Osteoblast (primary cell): ENCODE measurements at regions not wholly inside any gene's neighbourhood (a gene's known extent, or its start where the extent isn't known, plus 50 kb on each side); places are given as distances from the start of the nearest gene placed in this dataset.

Source experiments
- DNase-seq: peaks from one replicate; pipeline ENCODE4 v3.0.0; 2011; ENCODE audit warnings: low spot score, mixed read lengths; ENCODE audit not compliant: insufficient read length; ENCODE audit errors: missing footprints
- H2AFZ ChIP-seq: 2 replicates; pipeline ENCODE4 v1.6.0; 2011; ENCODE audit warnings: mild to moderate bottlenecking, low read length
- H3K27ac ChIP-seq: 2 replicates; pipeline ENCODE4 v1.5.1; 2011; ENCODE audit warnings: mild to moderate bottlenecking, low read depth, low read length, moderate library complexity
- H3K27me3 ChIP-seq: 2 replicates; pipeline ENCODE4 v1.6.0; 2012; ENCODE audit warnings: mild to moderate bottlenecking, control low read depth, inconsistent platforms, low read length, moderate library complexity; ENCODE audit not compliant: insufficient read depth
- H3K36me3 ChIP-seq: 2 replicates; pipeline ENCODE4 v1.5.1; 2011; ENCODE audit warnings: mild to moderate bottlenecking, low read length, control low read depth, moderate library complexity; ENCODE audit not compliant: insufficient read depth
- H3K4me1 ChIP-seq: 2 replicates; pipeline ENCODE4 v1.5.1; 2011; ENCODE audit warnings: mild to moderate bottlenecking, low read length, control low read depth, moderate library complexity; ENCODE audit not compliant: insufficient read depth
- H3K4me2 ChIP-seq: 2 replicates; pipeline ENCODE4 v1.6.0; 2011; ENCODE audit warnings: mild to moderate bottlenecking, low read length; ENCODE audit not compliant: insufficient read depth
- H3K4me3 ChIP-seq: fragments of 200-600 bp; sonication (generic); 3 replicates; pipeline ENCODE4 v1.5.1; 2012; ENCODE audit warnings: mild to moderate bottlenecking, low read length, inconsistent platforms; ENCODE audit not compliant: insufficient read depth
- H3K79me2 ChIP-seq: 2 replicates; pipeline ENCODE4 v1.6.0; 2012; ENCODE audit warnings: mild to moderate bottlenecking, low read length, control low read depth, inconsistent platforms; ENCODE audit not compliant: insufficient read depth
- H3K9me3 ChIP-seq: 2 replicates; pipeline ENCODE4 v1.5.1; 2011; ENCODE audit warnings: low read depth, low read length, control low read depth
- H4K20me1 ChIP-seq: 2 replicates; pipeline ENCODE4 v1.6.0; 2012; ENCODE audit warnings: mild to moderate bottlenecking, low read length, control low read depth; ENCODE audit not compliant: insufficient read depth
- TF ChIP-seq, protein P1 (sequence below): IDR thresholded peaks from 2 replicates; pipeline ENCODE4 v1.5.1; 2011; ENCODE audit warnings: mild to moderate bottlenecking, low read depth, low read length, moderate library complexity; ENCODE audit errors: extremely low read depth

DNA sequence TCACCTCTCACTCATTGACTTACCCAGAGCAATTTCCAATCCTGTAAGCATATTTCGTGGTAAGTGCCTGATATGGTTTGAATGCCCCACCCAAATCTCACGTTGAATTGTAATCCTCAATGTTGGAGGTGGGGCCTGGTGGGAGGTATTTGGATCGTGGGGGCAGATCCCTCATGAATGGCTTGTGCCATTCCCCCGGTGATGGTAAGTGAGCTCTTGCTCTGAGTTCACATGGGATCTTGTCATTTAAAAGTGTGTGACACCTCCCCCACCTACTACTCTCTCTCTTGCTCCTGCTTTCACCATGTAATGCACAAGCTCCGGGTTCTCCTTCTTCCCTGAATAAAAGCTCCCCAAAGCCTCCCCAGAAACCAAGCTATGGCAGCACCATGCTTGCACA lies 1165.5 kb downstream of the CDH12 start:
- Histone ChIP-seq H3K36me3 (no peaks in the 10 kb centered on the region), H3K4me2 (no peak overlapping the region), H4K20me1 (no peaks in the 10 kb centered on the region), H3K27me3 (no peaks in the 10 kb centered on the region), H2AFZ (no peak overlapping the region), H3K27ac (no peak overlapping the region), H3K9me3 (no peaks in the 10 kb centered on the region), H3K4me1 (no peaks in the 10 kb centered on the region), H3K4me3 (no peak overlapping the region), H3K79me2 (no peaks in the 10 kb centered on the region)
- TF ChIP-seq, protein P1, sequence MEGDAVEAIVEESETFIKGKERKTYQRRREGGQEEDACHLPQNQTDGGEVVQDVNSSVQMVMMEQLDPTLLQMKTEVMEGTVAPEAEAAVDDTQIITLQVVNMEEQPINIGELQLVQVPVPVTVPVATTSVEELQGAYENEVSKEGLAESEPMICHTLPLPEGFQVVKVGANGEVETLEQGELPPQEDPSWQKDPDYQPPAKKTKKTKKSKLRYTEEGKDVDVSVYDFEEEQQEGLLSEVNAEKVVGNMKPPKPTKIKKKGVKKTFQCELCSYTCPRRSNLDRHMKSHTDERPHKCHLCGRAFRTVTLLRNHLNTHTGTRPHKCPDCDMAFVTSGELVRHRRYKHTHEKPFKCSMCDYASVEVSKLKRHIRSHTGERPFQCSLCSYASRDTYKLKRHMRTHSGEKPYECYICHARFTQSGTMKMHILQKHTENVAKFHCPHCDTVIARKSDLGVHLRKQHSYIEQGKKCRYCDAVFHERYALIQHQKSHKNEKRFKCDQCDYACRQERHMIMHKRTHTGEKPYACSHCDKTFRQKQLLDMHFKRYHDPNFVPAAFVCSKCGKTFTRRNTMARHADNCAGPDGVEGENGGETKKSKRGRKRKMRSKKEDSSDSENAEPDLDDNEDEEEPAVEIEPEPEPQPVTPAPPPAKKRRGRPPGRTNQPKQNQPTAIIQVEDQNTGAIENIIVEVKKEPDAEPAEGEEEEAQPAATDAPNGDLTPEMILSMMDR = no peak
- no peak for DNase-seq

DNA sequence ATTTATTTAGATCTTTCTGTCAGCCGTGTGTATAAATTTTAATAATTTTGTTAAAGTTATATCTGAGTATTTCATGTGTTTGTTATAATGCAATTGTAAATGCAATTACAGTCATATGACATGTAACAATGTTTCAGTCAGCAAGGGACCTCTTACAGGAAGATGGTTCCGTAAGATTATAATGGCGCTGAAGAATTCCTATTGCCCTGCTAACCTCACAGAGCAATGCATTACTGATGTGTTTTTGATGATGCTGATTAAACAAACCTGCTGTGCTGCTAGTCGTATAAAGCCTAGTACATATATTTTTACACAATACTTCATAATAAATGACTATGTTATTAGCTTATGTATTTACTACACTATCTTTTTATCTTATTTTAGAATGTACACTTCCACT lies 1166.4 kb downstream of the CDH12 start:
- Histone ChIP-seq H3K79me2 (no peaks in the 10 kb centered on the region), H3K9me3 (no peaks in the 10 kb centered on the region), H3K4me2 (no peak overlapping the region), H3K27ac (no peak overlapping the region), H3K4me3 (no peak overlapping the region), H3K4me1 (no peaks in the 10 kb centered on the region), H4K20me1 (no peaks in the 10 kb centered on the region), H3K27me3 (no peaks in the 10 kb centered on the region), H3K36me3 (no peaks in the 10 kb centered on the region), H2AFZ (no peak overlapping the region)
- TF ChIP-seq, protein P1 = no peak
- no peak for DNase-seq

DNA sequence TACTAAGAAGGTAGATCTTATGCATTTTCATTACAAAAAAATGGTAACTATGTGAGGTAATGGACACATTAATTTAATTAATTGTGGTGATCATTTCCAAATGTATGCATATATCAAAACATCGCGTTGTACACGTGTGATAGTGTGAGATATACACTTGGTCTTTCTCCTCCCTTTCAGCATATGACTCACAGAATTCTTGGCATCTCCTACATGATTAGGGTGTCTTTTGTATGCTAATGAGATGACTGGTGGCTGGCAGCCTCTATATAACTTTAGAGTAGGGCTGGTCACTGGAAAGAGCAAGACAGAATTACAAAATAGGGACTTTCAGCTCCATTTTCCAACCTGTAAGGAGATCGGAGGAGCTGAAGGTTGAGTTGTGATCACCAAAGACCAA lies 1167.6 kb downstream of the CDH12 start:
- no peak for DNase-seq
- TF ChIP-seq, protein P1 = no peak
- H3K9me3 ChIP-seq = no peaks in the 10 kb centered on the region

DNA sequence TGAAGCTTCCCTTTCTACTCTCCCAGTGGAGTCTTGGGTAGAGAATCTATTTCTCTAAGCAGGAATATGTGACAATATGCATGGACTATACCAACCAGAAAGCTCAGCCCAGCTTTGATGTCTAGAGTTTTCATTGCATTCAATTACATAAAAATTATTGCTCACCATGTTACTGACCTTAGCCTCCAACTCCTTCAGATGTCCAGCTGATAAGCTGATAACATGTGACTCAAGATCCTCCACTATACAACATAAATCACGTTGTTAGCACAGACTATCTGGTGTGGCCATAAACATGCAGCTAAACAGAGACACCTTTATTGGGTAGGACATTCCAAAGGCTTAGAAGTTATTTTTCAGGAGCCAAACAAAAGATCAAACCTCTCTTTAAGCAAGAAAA lies 1168.2 kb downstream of the CDH12 start:
- Histone ChIP-seq H3K9me3 (no peaks in the 10 kb centered on the region), H4K20me1 (no peaks in the 10 kb centered on the region), H3K4me2 (no peak overlapping the region), H3K27me3 (no peaks in the 10 kb centered on the region), H3K36me3 (no peaks in the 10 kb centered on the region), H2AFZ (no peak overlapping the region), H3K79me2 (no peaks in the 10 kb centered on the region), H3K4me3 (no peak overlapping the region), H3K4me1 (no peaks in the 10 kb centered on the region), H3K27ac (no peak overlapping the region)
- DNase-seq = no peak
- TF ChIP-seq, protein P1 = no peak

More for the DNA sequence above, 1167.6 kb downstream of the CDH12 start:
- Histone ChIP-seq H3K27ac (no peak overlapping the region), H2AFZ (no peak overlapping the region), H3K27me3 (no peaks in the 10 kb centered on the region), H3K4me3 (no peak overlapping the region), H3K4me1 (no peaks in the 10 kb centered on the region), H3K36me3 (no peaks in the 10 kb centered on the region), H4K20me1 (no peaks in the 10 kb centered on the region), H3K4me2 (no peak overlapping the region), H3K79me2 (no peaks in the 10 kb centered on the region)
